H9 (cell line): ENCODE measurements at regions not wholly inside any gene's neighbourhood (a gene's known extent, or its start where the extent isn't known, plus 50 kb on each side); places are given as distances from the start of the nearest gene placed in this dataset.

ENCODE experiments used
- DNase-seq: peaks from one replicate; pipeline ENCODE4 v3.0.0-alpha.2; 2017
- H2AFZ ChIP-seq: one replicate; pipeline ENCODE4 v1.6.1; 2013; ENCODE audit warnings: mild to moderate bottlenecking, low read length, control low read depth, moderate library complexity
- H2AK5ac ChIP-seq: 2 replicates; pipeline ENCODE4 v1.6.1; 2013; ENCODE audit warnings: low read length, control low read depth, mixed read lengths; ENCODE audit not compliant: insufficient read length
- H2BK120ac ChIP-seq: one replicate; pipeline ENCODE4 v1.6.1; 2013; ENCODE audit warnings: low read depth, mild to moderate bottlenecking, low read length, control low read depth, inconsistent platforms; ENCODE audit not compliant: poor library complexity, severe bottlenecking
- H2BK12ac ChIP-seq: 2 replicates; pipeline ENCODE4 v1.6.1; 2013; ENCODE audit warnings: low read length, control low read depth, mixed read lengths, low read depth; ENCODE audit not compliant: insufficient read length
- H2BK15ac ChIP-seq: 2 replicates; pipeline ENCODE4 v1.6.1; 2013; ENCODE audit warnings: low read depth, low read length, control low read depth
- H2BK20ac ChIP-seq: one replicate; pipeline ENCODE4 v1.6.1; 2013; ENCODE audit warnings: low read depth, mild to moderate bottlenecking, low read length, control low read depth, inconsistent platforms; ENCODE audit not compliant: poor library complexity, severe bottlenecking
- H2BK5ac ChIP-seq: 2 replicates; pipeline ENCODE4 v1.6.1; 2013; ENCODE audit warnings: low read length, control low read depth, mixed read lengths; ENCODE audit not compliant: insufficient read length
- H3K14ac ChIP-seq: 2 replicates; pipeline ENCODE4 v1.6.1; 2013; ENCODE audit warnings: low read length, control low read depth; ENCODE audit not compliant: insufficient read depth
- H3K18ac ChIP-seq: 2 replicates; pipeline ENCODE4 v1.6.1; 2013; ENCODE audit warnings: low read depth, mild to moderate bottlenecking, mixed read lengths, low read length, control low read depth; ENCODE audit not compliant: insufficient read length
- H3K23ac ChIP-seq: 2 replicates; pipeline ENCODE4 v1.6.1; 2013; ENCODE audit warnings: low read length, control low read depth, mixed read lengths, low read depth; ENCODE audit not compliant: insufficient read length
- H3K23me2 ChIP-seq: 2 replicates; pipeline ENCODE4 v1.6.1; 2013; ENCODE audit warnings: low read depth, mild to moderate bottlenecking, mixed read lengths, low read length, control low read depth; ENCODE audit not compliant: insufficient read length, poor library complexity, severe bottlenecking
- H3K27ac ChIP-seq: 2 replicates; pipeline ENCODE4 v1.5.1; 2013; ENCODE audit warnings: low read length, control low read depth, mixed read lengths, low read depth; ENCODE audit not compliant: insufficient read length
- H3K27me3 ChIP-seq: 2 replicates; pipeline ENCODE4 v1.6.1; 2013; ENCODE audit warnings: low read length, control low read depth, inconsistent platforms; ENCODE audit not compliant: insufficient read depth
- H3K4ac ChIP-seq: 2 replicates; pipeline ENCODE4 v1.6.1; 2013; ENCODE audit warnings: low read depth, mild to moderate bottlenecking, control low read depth, inconsistent platforms, low read length, moderate library complexity
- H3K4me1 ChIP-seq: 2 replicates; pipeline ENCODE4 v1.6.1; 2013; ENCODE audit warnings: low read length, control low read depth, inconsistent platforms; ENCODE audit not compliant: insufficient read depth
- H3K4me2 ChIP-seq: 2 replicates; pipeline ENCODE4 v1.6.1; 2013; ENCODE audit warnings: low read length, control low read depth, mixed read lengths; ENCODE audit not compliant: insufficient read length, insufficient read depth
- H3K56ac ChIP-seq: 2 replicates; pipeline ENCODE4 v1.6.1; 2013; ENCODE audit warnings: low read depth, mild to moderate bottlenecking, mixed read lengths, low read length, control low read depth; ENCODE audit not compliant: insufficient read length
- H3K79me1 ChIP-seq: 2 replicates; pipeline ENCODE4 v1.6.1; 2013; ENCODE audit warnings: low read depth, mild to moderate bottlenecking, moderate library complexity, low read length, control low read depth, inconsistent platforms; ENCODE audit not compliant: insufficient read depth, poor library complexity, severe bottlenecking
- H3K79me2 ChIP-seq: 2 replicates; pipeline ENCODE4 v1.6.1; 2013; ENCODE audit warnings: low read length, control low read depth, inconsistent platforms; ENCODE audit not compliant: insufficient read depth
- H3K9ac ChIP-seq: 2 replicates; pipeline ENCODE4 v1.6.1; 2013; ENCODE audit warnings: low read length, control low read depth, mixed read lengths; ENCODE audit not compliant: insufficient read length; ENCODE audit errors: extremely low read depth
- H3K9me3 ChIP-seq: one replicate; pipeline ENCODE4 v1.6.1; 2013; ENCODE audit warnings: low read depth, low read length, inconsistent platforms; ENCODE audit not compliant: control insufficient read depth
- H3T11ph ChIP-seq: one replicate; pipeline ENCODE4 v1.6.1; 2013; ENCODE audit warnings: mild to moderate bottlenecking, low read length, control low read depth, inconsistent platforms
- H4K20me1 ChIP-seq: one replicate; pipeline ENCODE4 v1.6.1; 2013; ENCODE audit not compliant: control insufficient read depth, insufficient read length, insufficient read depth
- H4K5ac ChIP-seq: 2 replicates; pipeline ENCODE4 v1.6.1; 2013; ENCODE audit warnings: low read depth, mild to moderate bottlenecking, mixed read lengths, low read length, control low read depth; ENCODE audit not compliant: insufficient read length
- H4K8ac ChIP-seq: replicated peaks from 2 replicates; pipeline ENCODE4 v1.6.1; 2013; ENCODE audit warnings: low read length, control low read depth, mixed read lengths, low read depth; ENCODE audit not compliant: insufficient read length
- H4K91ac ChIP-seq: 2 replicates; pipeline ENCODE4 v1.6.1; 2013; ENCODE audit warnings: low read depth, mild to moderate bottlenecking, moderate library complexity, mixed read lengths, low read length, control low read depth; ENCODE audit not compliant: insufficient read length
- H3K27ac Mint-ChIP-seq, 3 experiments: 2 replicates in 2 of 3; 3 replicates in 1 of 3; pipeline ENCODE4 v1.8.0; 2020 to 2021; ENCODE audit warnings: mixed read lengths in 3 of 3, mild to moderate bottlenecking in 1 of 3, moderate library complexity in 1 of 3
- H3K27me3 Mint-ChIP-seq: 2 replicates; pipeline ENCODE4 v1.8.0; 2021; ENCODE audit warnings: low read depth, mild to moderate bottlenecking, moderate library complexity, mixed read lengths
- H3K36me3 Mint-ChIP-seq, 3 experiments: 2 replicates in 2 of 3; 3 replicates in 1 of 3; pipeline ENCODE4 v1.8.0; 2020 to 2021; ENCODE audit warnings: low read depth in 3 of 3, mixed read lengths in 3 of 3; ENCODE audit not compliant: insufficient read depth in 1 of 3
- H3K4me1 Mint-ChIP-seq, 2 experiments: 2 replicates each; pipeline ENCODE4 v1.8.0; 2020; ENCODE audit warnings: mixed read lengths in 2 of 2
- H3K4me3 Mint-ChIP-seq, 2 experiments: 2 replicates in 1 of 2; 3 replicates in 1 of 2; pipeline ENCODE4 v1.8.0; 2020 to 2021; ENCODE audit warnings: mild to moderate bottlenecking in 2 of 2, mixed read lengths in 2 of 2, moderate library complexity in 1 of 2
- H3K9me3 Mint-ChIP-seq, 2 experiments: 2 replicates in 1 of 2; 3 replicates in 1 of 2; pipeline ENCODE4 v1.8.0; 2020; ENCODE audit warnings: mild to moderate bottlenecking in 2 of 2, mixed read lengths in 2 of 2, moderate library complexity in 1 of 2
- WGBS: extraction: QIAGEN DNeasy Blood & Tissue Kit; methylation state at CpG from one replicate; pipeline ENCODE4 v1.1.7; 2013; ENCODE audit warnings: missing lambda C conversion rate, low lambda C conversion rate, mixed read lengths; ENCODE audit not compliant: insufficient read length; ENCODE audit errors: extremely low coverage; 5-methylcytosine and 5-hydroxymethylcytosine counted together
- TF ChIP-seq, protein P1 (sequence below): fragments of 200-600 bp; sonication (generic); conservative IDR thresholded peaks from 3 replicates; pipeline ENCODE4 v1.8.0; 2021; ENCODE audit warnings: antibody characterized with exemption, mild to moderate bottlenecking

- Histone ChIP-seq H3K79me2 (no peaks in the 10 kb centered on the region), H4K20me1 (no peaks in the 10 kb centered on the region), H3K27ac (no peak overlapping the region), H2BK15ac (no peak overlapping the region), H3K4me1 (no peaks in the 10 kb centered on the region), H3K23ac (no peak overlapping the region), H4K5ac (no peak overlapping the region), H2BK20ac (no peak overlapping the region), H3K27me3 (no peaks in the 10 kb centered on the region), H3K56ac (no peak overlapping the region), H2BK5ac (no peak overlapping the region), H2BK12ac (no peak overlapping the region), H4K91ac (no peak overlapping the region), H2AK5ac (no peak overlapping the region), H3K14ac (no peak overlapping the region), H4K8ac (no peak overlapping the region), H3K23me2 (no peaks in the 10 kb centered on the region), H3T11ph (no peak overlapping the region), H3K4ac (no peak overlapping the region), H3K18ac (no peak overlapping the region), H2AFZ (no peak overlapping the region), H3K4me2 (no peak overlapping the region), H2BK120ac (no peak overlapping the region), H3K9ac (no peak overlapping the region), H3K79me1 (no peaks in the 10 kb centered on the region), H3K9me3 (no peaks in the 10 kb centered on the region)
- no peak for DNase-seq
- Mint-ChIP-seq H3K4me3 (no peak overlapping the region), H3K4me1 (peaks cover 0 to 7% of the 10 kb centered on the region in 2 experiments; a peak in 2 of 4 replicates), H3K27me3 (peaks cover 3% of the 10 kb centered on the region), H3K27ac (peak overlapping the region in 1 of 3 experiments; percentile 4; a peak in 1 of 7 replicates), H3K9me3 (peaks cover 6 to 8% of the 10 kb centered on the region in 2 experiments; a peak in 2 of 5 replicates), H3K36me3 (no peaks in the 10 kb centered on the region)
- TF ChIP-seq, protein P1, sequence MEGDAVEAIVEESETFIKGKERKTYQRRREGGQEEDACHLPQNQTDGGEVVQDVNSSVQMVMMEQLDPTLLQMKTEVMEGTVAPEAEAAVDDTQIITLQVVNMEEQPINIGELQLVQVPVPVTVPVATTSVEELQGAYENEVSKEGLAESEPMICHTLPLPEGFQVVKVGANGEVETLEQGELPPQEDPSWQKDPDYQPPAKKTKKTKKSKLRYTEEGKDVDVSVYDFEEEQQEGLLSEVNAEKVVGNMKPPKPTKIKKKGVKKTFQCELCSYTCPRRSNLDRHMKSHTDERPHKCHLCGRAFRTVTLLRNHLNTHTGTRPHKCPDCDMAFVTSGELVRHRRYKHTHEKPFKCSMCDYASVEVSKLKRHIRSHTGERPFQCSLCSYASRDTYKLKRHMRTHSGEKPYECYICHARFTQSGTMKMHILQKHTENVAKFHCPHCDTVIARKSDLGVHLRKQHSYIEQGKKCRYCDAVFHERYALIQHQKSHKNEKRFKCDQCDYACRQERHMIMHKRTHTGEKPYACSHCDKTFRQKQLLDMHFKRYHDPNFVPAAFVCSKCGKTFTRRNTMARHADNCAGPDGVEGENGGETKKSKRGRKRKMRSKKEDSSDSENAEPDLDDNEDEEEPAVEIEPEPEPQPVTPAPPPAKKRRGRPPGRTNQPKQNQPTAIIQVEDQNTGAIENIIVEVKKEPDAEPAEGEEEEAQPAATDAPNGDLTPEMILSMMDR = no peak
- WGBS = no CpG with 5 or more reads among the region's 3 CpGs
These were observed 66.7 kb upstream of the ADRA1B start for GRCh38 chr5:159849437-159850083.
